ENCODE measurements at regions not wholly inside any gene's neighbourhood (a gene's known extent, or its start where the extent isn't known, plus 50 kb on each side); places are given as distances from the start of the nearest gene placed in this dataset.

- no peak for DNase-seq (ENCODE audit: extremely low read depth, insufficient read length)
- H3K27me3 ChIP-seq (replicated peaks; ENCODE audit: control insufficient read depth, insufficient read depth, low read length), result peaks cover 1% of the 10 kb centered on the region
- no peak overlapping the region for H3K4me3 ChIP-seq (replicated peaks; ENCODE audit: low read depth, low read length)
- no peak for TF ChIP-seq CTCF (IDR thresholded peaks at IDR 0.05; ENCODE audit: insufficient read depth, low read length, poor library complexity, severe bottlenecking)
- no peaks in the 10 kb centered on the region for H3K36me3 ChIP-seq (ENCODE audit: control insufficient read depth, insufficient read depth, low read length)
These were observed 72.7 kb upstream of the CORO2B start for GRCh38 chr15:68506071-68506470.

GRCh38 chr15:68507447-68507846 lies 71.3 kb upstream of the CORO2B start:
- no peak for DNase-seq (ENCODE audit: extremely low read depth, insufficient read length)
- no peak for TF ChIP-seq CTCF (IDR thresholded peaks at IDR 0.05; ENCODE audit: insufficient read depth, low read length, poor library complexity, severe bottlenecking)
- Histone ChIP-seq H3K36me3 (ENCODE audit: control insufficient read depth, insufficient read depth, low read length) (no peaks in the 10 kb centered on the region), H3K27me3 (replicated peaks; ENCODE audit: control insufficient read depth, insufficient read depth, low read length) (peaks cover 1% of the 10 kb centered on the region), H3K4me3 (replicated peaks; ENCODE audit: low read depth, low read length) (no peak overlapping the region)

- H3K4me3 ChIP-seq (replicated peaks; ENCODE audit: low read depth, low read length), result no peak overlapping the region
- no peak for TF ChIP-seq CTCF (IDR thresholded peaks at IDR 0.05; ENCODE audit: insufficient read depth, low read length, poor library complexity, severe bottlenecking)
- H3K36me3 ChIP-seq (ENCODE audit: control insufficient read depth, insufficient read depth, low read length), result no peaks in the 10 kb centered on the region
- no peak for DNase-seq (ENCODE audit: extremely low read depth, insufficient read length)
- peaks cover 1% of the 10 kb centered on the region for H3K27me3 ChIP-seq (replicated peaks; ENCODE audit: control insufficient read depth, insufficient read depth, low read length)
These were observed 70.2 kb upstream of the CORO2B start for GRCh38 chr15:68508485-68509189.

GRCh38 chr15:68510558-68510957 lies 68.2 kb upstream of the CORO2B start:
- no peak for DNase-seq (ENCODE audit: extremely low read depth, insufficient read length)
- no peak for TF ChIP-seq CTCF (IDR thresholded peaks at IDR 0.05; ENCODE audit: insufficient read depth, low read length, poor library complexity, severe bottlenecking)
- Histone ChIP-seq H3K27me3 (replicated peaks; ENCODE audit: control insufficient read depth, insufficient read depth, low read length) (no peaks in the 10 kb centered on the region; the same call in 1 of the 2 replicates), H3K36me3 (ENCODE audit: control insufficient read depth, insufficient read depth, low read length) (no peaks in the 10 kb centered on the region), H3K4me3 (replicated peaks; ENCODE audit: low read depth, low read length) (no peak overlapping the region)

- no peak for TF ChIP-seq CTCF (IDR thresholded peaks at IDR 0.05; ENCODE audit: insufficient read depth, low read length, poor library complexity, severe bottlenecking)
- DNase-seq (ENCODE audit: extremely low read depth, insufficient read length), result no peak
- no peak overlapping the region for H3K4me3 ChIP-seq (replicated peaks; ENCODE audit: low read depth, low read length)
- no peaks in the 10 kb centered on the region for H3K36me3 ChIP-seq (ENCODE audit: control insufficient read depth, insufficient read depth, low read length)
- no peaks in the 10 kb centered on the region; the same call in 1 of the 2 replicates for H3K27me3 ChIP-seq (replicated peaks; ENCODE audit: control insufficient read depth, insufficient read depth, low read length)
These were observed 67.5 kb upstream of the CORO2B start for GRCh38 chr15:68511073-68511991.
